Liver (tissue), 3 donors: ENCODE measurements at regions not wholly inside any gene's neighbourhood (a gene's known extent, or its start where the extent isn't known, plus 50 kb on each side); places are given as distances from the start of the nearest gene placed in this dataset.

Source experiments
- FOXA1 ChIP-seq: IDR thresholded peaks from 2 replicates; pipeline ENCODE4 v1.6.1; 2016; ENCODE audit warnings: antibody characterized with exemption
- GABPA ChIP-seq, 2 donors: IDR thresholded peaks in 1 of 2; conservative IDR thresholded peaks in 1 of 2; 2 replicates each; pipeline ENCODE4 v1.6.1; 2016; ENCODE audit warnings: antibody characterized with exemption in 2 of 2, mild to moderate bottlenecking in 1 of 2, moderate library complexity in 1 of 2
- JUND ChIP-seq, 2 donors: IDR thresholded peaks; 2 replicates each; pipeline ENCODE4 v1.6.1; 2016; ENCODE audit warnings: antibody characterized with exemption in 2 of 2
- TAF1 ChIP-seq: conservative IDR thresholded peaks from 2 replicates; pipeline ENCODE4 v1.6.1; 2016; ENCODE audit warnings: antibody characterized with exemption, mild to moderate bottlenecking
- YY1 ChIP-seq: IDR thresholded peaks from 2 replicates; pipeline ENCODE4 v1.6.1; 2016; ENCODE audit warnings: antibody characterized with exemption, mild to moderate bottlenecking
- TF ChIP-seq, protein P1 (sequence below): IDR thresholded peaks from 2 replicates; pipeline ENCODE4 v1.6.1; 2016; ENCODE audit warnings: antibody characterized with exemption
- TF ChIP-seq, protein P2 (sequence below): fragments of 150-350 bp; IDR thresholded peaks from 2 replicates; pipeline ENCODE4 v1.5.1; 2017; ENCODE audit warnings: improper control_type of control experiment, low read depth, low read length; ENCODE audit not compliant: missing input control
- TF ChIP-seq, protein P3 (sequence below): IDR thresholded peaks from 2 replicates; pipeline ENCODE4 v1.6.1; 2016; ENCODE audit warnings: antibody characterized with exemption
- donor health status: healthy.
- donor health status: healthy.

DNA sequence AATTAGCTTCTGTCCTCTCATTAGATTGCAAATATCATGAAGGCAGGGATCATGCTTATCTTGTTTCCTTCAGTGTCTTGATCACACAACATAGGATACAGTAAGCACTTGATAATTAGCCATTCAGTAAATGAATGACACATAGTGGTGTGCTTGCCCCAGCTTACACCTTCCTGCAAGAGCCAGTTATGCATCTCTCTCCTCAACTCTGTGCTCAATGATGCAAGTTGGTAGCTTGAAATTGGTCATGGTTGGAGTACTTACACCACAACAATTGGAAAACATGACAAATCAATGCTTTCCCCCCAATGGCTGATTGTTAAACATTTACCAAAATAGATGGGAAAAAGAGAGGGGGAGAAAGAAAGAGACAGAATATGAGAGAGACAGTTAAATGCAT is 129.2 kb downstream of the NUF2 start:
- TF ChIP-seq, protein P1, sequence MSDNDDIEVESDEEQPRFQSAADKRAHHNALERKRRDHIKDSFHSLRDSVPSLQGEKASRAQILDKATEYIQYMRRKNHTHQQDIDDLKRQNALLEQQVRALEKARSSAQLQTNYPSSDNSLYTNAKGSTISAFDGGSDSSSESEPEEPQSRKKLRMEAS = no peak
- TF ChIP-seq, protein P2, sequence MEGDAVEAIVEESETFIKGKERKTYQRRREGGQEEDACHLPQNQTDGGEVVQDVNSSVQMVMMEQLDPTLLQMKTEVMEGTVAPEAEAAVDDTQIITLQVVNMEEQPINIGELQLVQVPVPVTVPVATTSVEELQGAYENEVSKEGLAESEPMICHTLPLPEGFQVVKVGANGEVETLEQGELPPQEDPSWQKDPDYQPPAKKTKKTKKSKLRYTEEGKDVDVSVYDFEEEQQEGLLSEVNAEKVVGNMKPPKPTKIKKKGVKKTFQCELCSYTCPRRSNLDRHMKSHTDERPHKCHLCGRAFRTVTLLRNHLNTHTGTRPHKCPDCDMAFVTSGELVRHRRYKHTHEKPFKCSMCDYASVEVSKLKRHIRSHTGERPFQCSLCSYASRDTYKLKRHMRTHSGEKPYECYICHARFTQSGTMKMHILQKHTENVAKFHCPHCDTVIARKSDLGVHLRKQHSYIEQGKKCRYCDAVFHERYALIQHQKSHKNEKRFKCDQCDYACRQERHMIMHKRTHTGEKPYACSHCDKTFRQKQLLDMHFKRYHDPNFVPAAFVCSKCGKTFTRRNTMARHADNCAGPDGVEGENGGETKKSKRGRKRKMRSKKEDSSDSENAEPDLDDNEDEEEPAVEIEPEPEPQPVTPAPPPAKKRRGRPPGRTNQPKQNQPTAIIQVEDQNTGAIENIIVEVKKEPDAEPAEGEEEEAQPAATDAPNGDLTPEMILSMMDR = no peak
- TF ChIP-seq JUND (IDR thresholded peaks at IDR 0.05) = no peak
- no peak for TF ChIP-seq GABPA (IDR thresholded peaks at IDR 0.05 in 1 of 2, conservative IDR thresholded peaks at IDR 0.05 in 1 of 2)
- no peak for TF ChIP-seq TAF1
- no peak for TF ChIP-seq YY1
- TF ChIP-seq, protein P3, sequence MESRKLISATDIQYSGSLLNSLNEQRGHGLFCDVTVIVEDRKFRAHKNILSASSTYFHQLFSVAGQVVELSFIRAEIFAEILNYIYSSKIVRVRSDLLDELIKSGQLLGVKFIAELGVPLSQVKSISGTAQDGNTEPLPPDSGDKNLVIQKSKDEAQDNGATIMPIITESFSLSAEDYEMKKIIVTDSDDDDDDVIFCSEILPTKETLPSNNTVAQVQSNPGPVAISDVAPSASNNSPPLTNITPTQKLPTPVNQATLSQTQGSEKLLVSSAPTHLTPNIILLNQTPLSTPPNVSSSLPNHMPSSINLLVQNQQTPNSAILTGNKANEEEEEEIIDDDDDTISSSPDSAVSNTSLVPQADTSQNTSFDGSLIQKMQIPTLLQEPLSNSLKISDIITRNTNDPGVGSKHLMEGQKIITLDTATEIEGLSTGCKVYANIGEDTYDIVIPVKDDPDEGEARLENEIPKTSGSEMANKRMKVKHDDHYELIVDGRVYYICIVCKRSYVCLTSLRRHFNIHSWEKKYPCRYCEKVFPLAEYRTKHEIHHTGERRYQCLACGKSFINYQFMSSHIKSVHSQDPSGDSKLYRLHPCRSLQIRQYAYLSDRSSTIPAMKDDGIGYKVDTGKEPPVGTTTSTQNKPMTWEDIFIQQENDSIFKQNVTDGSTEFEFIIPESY = no peak
- no peak for TF ChIP-seq FOXA1
